H1 (cell line): ENCODE measurements at regions not wholly inside any gene's neighbourhood (a gene's known extent, or its start where the extent isn't known, plus 50 kb on each side); places are given as distances from the start of the nearest gene placed in this dataset.

ENCODE experiments used
- BACH1 ChIP-seq: IDR thresholded peaks from 2 replicates; pipeline ENCODE4 v1.6.1; 2012; ENCODE audit warnings: low read length, improper control_type of control experiment
- RXRA ChIP-seq: IDR thresholded peaks from 2 replicates; pipeline ENCODE4 v1.6.1; 2011; ENCODE audit warnings: low read depth, mild to moderate bottlenecking, low read length, moderate library complexity; ENCODE audit not compliant: insufficient read depth
- TEAD4 ChIP-seq: IDR thresholded peaks from 2 replicates; pipeline ENCODE4 v1.6.1; 2012; ENCODE audit warnings: low read depth, low read length, inconsistent platforms, mixed read lengths
- TF ChIP-seq, protein P1 (sequence below), 3 experiments: IDR thresholded peaks; 1 replicate in 2 of 3; 2 replicates in 1 of 3; pipeline versions ENCODE4 v1.5.1 to v1.6.1; 2011; ENCODE audit warnings: low read length in 3 of 3, mild to moderate bottlenecking in 3 of 3, inconsistent platforms in 2 of 3, low read depth in 1 of 3, moderate library complexity in 1 of 3; ENCODE audit not compliant: insufficient read depth in 1 of 3; ENCODE audit errors: control extremely low read depth in 1 of 3

DNA sequence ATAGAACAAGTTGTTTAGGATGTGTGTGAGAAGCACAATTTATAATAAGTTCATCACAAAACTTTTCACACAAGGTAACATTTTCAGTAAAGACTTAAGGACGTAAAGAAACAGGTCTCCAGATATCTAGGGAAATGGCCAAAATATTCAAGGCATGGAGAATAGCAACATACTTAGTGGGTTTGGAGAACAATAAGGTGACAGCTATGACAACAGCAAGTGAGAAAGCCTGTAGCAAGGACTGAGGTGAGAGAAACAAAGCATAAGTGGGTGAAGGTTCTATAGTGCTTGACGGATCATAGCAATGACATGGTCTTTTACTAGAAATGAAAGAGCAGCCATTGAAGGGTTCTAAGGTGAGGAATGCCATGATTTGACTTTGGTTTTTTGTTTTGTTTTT, 1337.3 kb downstream of the PCDH18 start (continued):
- TF ChIP-seq, protein P1, sequence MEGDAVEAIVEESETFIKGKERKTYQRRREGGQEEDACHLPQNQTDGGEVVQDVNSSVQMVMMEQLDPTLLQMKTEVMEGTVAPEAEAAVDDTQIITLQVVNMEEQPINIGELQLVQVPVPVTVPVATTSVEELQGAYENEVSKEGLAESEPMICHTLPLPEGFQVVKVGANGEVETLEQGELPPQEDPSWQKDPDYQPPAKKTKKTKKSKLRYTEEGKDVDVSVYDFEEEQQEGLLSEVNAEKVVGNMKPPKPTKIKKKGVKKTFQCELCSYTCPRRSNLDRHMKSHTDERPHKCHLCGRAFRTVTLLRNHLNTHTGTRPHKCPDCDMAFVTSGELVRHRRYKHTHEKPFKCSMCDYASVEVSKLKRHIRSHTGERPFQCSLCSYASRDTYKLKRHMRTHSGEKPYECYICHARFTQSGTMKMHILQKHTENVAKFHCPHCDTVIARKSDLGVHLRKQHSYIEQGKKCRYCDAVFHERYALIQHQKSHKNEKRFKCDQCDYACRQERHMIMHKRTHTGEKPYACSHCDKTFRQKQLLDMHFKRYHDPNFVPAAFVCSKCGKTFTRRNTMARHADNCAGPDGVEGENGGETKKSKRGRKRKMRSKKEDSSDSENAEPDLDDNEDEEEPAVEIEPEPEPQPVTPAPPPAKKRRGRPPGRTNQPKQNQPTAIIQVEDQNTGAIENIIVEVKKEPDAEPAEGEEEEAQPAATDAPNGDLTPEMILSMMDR (IDR thresholded peaks at IDR 0.05; ENCODE audit: control extremely low read depth in 1 of 3, insufficient read depth in 1 of 3, low read depth in 1 of 3, low read length in 3 of 3): no peak
- TF ChIP-seq RXRA (no peak), BACH1 (no peak), TEAD4 (no peak)
